SIG-M5 treated with dmso at 0.1 percent for 504 hours (cell line): ENCODE measurements at regions not wholly inside any gene's neighbourhood (a gene's known extent, or its start where the extent isn't known, plus 50 kb on each side); places are given as distances from the start of the nearest gene placed in this dataset.

Source experiments
- DNase-seq: peaks from one replicate; lab custom pipeline; 2025; ENCODE audit not compliant: unreplicated experiment; lab: John Stamatoyannopoulos, UW

GRCh38 chr19:28793391-28794168 lies 419.4 kb downstream of the UQCRFS1 start:
- DNase-seq, result no peak

- DNase-seq, result no peak
Observed at GRCh38 chr19:28785971-28786370, 427.0 kb downstream of the UQCRFS1 start.

GRCh38 chr19:28764066-28764465 lies 448.9 kb downstream of the UQCRFS1 start:
- no peak for DNase-seq

- DNase-seq, result no peak
Observed at GRCh38 chr19:28746478-28746877, 466.5 kb downstream of the UQCRFS1 start.

- no peak for DNase-seq
Observed at GRCh38 chr19:28744943-28745342, 468.0 kb downstream of the UQCRFS1 start.

GRCh38 chr19:28744014-28744413 lies 468.9 kb downstream of the UQCRFS1 start:
- no peak for DNase-seq

GRCh38 chr19:28737021-28737895 lies 475.7 kb downstream of the UQCRFS1 start:
- peak; percentile 16 for DNase-seq

- no peak for DNase-seq
Observed at GRCh38 chr19:28736528-28736927, 476.4 kb downstream of the UQCRFS1 start.

- DNase-seq, result no peak
Observed at GRCh38 chr19:28731577-28731976, 481.4 kb downstream of the UQCRFS1 start.

GRCh38 chr19:28730791-28731512 lies 482.0 kb downstream of the UQCRFS1 start:
- no peak for DNase-seq

- no peak for DNase-seq
Observed at GRCh38 chr19:28727480-28728159, 485.3 kb downstream of the UQCRFS1 start.

- DNase-seq, result no peak
Observed at GRCh38 chr19:28726533-28727479, 486.1 kb downstream of the UQCRFS1 start.

- DNase-seq, result no peak
Observed at GRCh38 chr19:28718909-28719308, 494.0 kb downstream of the UQCRFS1 start.

GRCh38 chr19:28715157-28715556 lies 497.8 kb downstream of the UQCRFS1 start:
- DNase-seq, result no peak

- no peak for DNase-seq
Observed at GRCh38 chr19:28711411-28711810, 501.5 kb downstream of the UQCRFS1 start.

GRCh38 chr19:28710278-28710677 lies 502.7 kb downstream of the UQCRFS1 start:
- DNase-seq, result peak; percentile 65

GRCh38 chr19:28706693-28707092 lies 506.3 kb downstream of the UQCRFS1 start:
- DNase-seq, result no peak

GRCh38 chr19:28705008-28705407 lies 507.9 kb downstream of the UQCRFS1 start:
- DNase-seq, result peak; percentile 0

- no peak for DNase-seq
Observed at GRCh38 chr19:28703400-28703956, 509.5 kb downstream of the UQCRFS1 start.
